OCI-LY7 (cell line): ENCODE measurements at regions not wholly inside any gene's neighbourhood (a gene's known extent, or its start where the extent isn't known, plus 50 kb on each side); places are given as distances from the start of the nearest gene placed in this dataset.

Source experiments
- EZH2phosphoT487 ChIP-seq: fragments of 200-600 bp; sonication (generic); IDR thresholded peaks from 2 replicates; pipeline ENCODE4 v1.6.1; 2018; ENCODE audit warnings: low read depth, borderline replicate concordance, mild to moderate bottlenecking, mixed run types, antibody characterized with exemption, low read length, moderate library complexity, mixed read lengths
- TF ChIP-seq, protein P1 (sequence below): fragments of 200-600 bp; sonication (generic); conservative IDR thresholded peaks from 2 replicates; pipeline ENCODE4 v1.5.1; 2014; ENCODE audit warnings: mild to moderate bottlenecking, antibody characterized with exemption, low read length, moderate library complexity, mixed read lengths

DNA sequence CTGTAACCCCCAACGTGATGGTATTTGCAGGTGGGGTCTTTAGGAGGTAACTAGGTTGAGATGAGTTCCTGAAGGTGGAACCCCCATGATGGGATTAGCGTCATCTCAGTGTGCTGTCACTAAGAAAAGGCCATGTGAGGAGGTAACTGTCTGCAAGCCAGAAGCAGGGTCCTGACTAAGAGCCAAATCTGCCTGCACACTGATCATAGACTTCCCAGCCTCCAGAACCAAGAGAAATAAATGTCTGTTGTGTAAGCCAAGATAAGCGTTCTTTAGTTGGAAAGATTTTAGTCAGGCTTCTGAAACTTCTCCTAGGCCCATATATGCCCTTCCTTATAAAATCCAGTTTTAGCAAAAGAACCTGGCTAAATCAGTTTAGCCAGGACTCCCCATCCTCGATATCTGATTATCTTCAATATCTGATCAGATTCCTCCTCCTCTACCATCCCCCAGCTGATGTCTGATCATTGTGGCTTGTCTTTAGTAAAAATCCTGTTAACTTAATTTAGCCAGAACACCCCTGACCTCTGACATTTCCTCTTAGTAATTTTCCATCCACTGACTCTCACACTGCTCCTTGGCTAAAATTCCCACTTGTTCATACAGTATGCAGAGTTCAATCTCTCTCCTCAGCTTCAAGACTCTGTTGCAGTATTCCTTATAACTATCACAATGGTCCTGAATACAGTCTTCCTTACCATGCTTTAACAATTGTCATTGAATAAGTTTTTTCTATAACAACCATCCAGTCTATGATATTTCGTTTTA is 835.4 kb upstream of the PHF14 start:
- TF ChIP-seq, protein P1, sequence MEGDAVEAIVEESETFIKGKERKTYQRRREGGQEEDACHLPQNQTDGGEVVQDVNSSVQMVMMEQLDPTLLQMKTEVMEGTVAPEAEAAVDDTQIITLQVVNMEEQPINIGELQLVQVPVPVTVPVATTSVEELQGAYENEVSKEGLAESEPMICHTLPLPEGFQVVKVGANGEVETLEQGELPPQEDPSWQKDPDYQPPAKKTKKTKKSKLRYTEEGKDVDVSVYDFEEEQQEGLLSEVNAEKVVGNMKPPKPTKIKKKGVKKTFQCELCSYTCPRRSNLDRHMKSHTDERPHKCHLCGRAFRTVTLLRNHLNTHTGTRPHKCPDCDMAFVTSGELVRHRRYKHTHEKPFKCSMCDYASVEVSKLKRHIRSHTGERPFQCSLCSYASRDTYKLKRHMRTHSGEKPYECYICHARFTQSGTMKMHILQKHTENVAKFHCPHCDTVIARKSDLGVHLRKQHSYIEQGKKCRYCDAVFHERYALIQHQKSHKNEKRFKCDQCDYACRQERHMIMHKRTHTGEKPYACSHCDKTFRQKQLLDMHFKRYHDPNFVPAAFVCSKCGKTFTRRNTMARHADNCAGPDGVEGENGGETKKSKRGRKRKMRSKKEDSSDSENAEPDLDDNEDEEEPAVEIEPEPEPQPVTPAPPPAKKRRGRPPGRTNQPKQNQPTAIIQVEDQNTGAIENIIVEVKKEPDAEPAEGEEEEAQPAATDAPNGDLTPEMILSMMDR = no peak
- no peak for TF ChIP-seq EZH2phosphoT487
